SK-N-SH treated with all-trans-retinoic acid at 6 μM for 48 hours (cell line): ENCODE measurements at regions not wholly inside any gene's neighbourhood (a gene's known extent, or its start where the extent isn't known, plus 50 kb on each side); places are given as distances from the start of the nearest gene placed in this dataset.

Experiments used
- ATAC-seq: fragments of 200-7000 bp; cut with Tn5 transposase; 3 replicates; pipeline ENCODE4 v1.9.1; 2020; ENCODE audit warnings: mild to moderate bottlenecking, moderate library complexity
- ARNTL ChIP-seq: fragments of 450-650 bp; formaldehyde crosslinking; IDR thresholded peaks from 2 replicates; pipeline ENCODE4 v1.5.0; 2020; ENCODE audit warnings: low read depth, mild to moderate bottlenecking, moderate library complexity, borderline replicate concordance
- BACH2 ChIP-seq: fragments of 250-450 bp; sonication (Bioruptor Pico); IDR thresholded peaks from 2 replicates; pipeline ENCODE4 v1.9.0; 2021; ENCODE audit warnings: mild to moderate bottlenecking, borderline replicate concordance
- CREB5 ChIP-seq: fragments of 250-450 bp; sonication (Bioruptor Pico); IDR thresholded peaks from 2 replicates; pipeline ENCODE4 v1.5.1; 2020; ENCODE audit warnings: low read depth, mild to moderate bottlenecking, moderate library complexity
- CSDC2 ChIP-seq: fragments of 250-450 bp; sonication (Bioruptor Pico); IDR thresholded peaks from 2 replicates; pipeline ENCODE4 v1.5.0; 2020; ENCODE audit warnings: mild to moderate bottlenecking, moderate library complexity
- CSRNP3 ChIP-seq: fragments of 250-450 bp; sonication (Bioruptor Pico); IDR thresholded peaks from 2 replicates; pipeline ENCODE4 v1.5.1; 2021; ENCODE audit warnings: mild to moderate bottlenecking, moderate library complexity
- ESRRG ChIP-seq: fragments of 250-450 bp; sonication (Bioruptor Pico); IDR thresholded peaks from 2 replicates; pipeline ENCODE4 v1.6.1; 2021; ENCODE audit warnings: mild to moderate bottlenecking
- GLIS3 ChIP-seq: fragments of 250-450 bp; sonication (Bioruptor Pico); IDR thresholded peaks from 2 replicates; pipeline ENCODE4 v1.5.0; 2020; ENCODE audit warnings: mild to moderate bottlenecking, moderate library complexity
- ISL1 ChIP-seq: fragments of 250-450 bp; sonication (Bioruptor Pico); IDR thresholded peaks from 2 replicates; pipeline ENCODE4 v2.1.2; 2022; ENCODE audit warnings: mild to moderate bottlenecking, moderate library complexity
- OSR1 ChIP-seq: fragments of 250-450 bp; sonication (Bioruptor Pico); IDR thresholded peaks from 2 replicates; pipeline ENCODE4 v1.8.0; 2022; ENCODE audit warnings: moderate library complexity, mild to moderate bottlenecking, inconsistent platforms
- PATZ1 ChIP-seq: fragments of 250-450 bp; sonication (Bioruptor Pico); IDR thresholded peaks from 2 replicates; pipeline ENCODE4 v1.8.0; 2020; ENCODE audit warnings: mild to moderate bottlenecking, moderate library complexity, borderline replicate concordance
- POU6F1 ChIP-seq: fragments of 250-450 bp; sonication (Bioruptor Pico); IDR thresholded peaks from 2 replicates; pipeline ENCODE4 v1.8.0; 2021; ENCODE audit warnings: low read depth, mild to moderate bottlenecking, moderate library complexity, borderline replicate concordance
- RARB ChIP-seq: fragments of 250-450 bp; sonication (Bioruptor Pico); IDR thresholded peaks from 2 replicates; pipeline ENCODE4 v1.8.0; 2021; ENCODE audit warnings: mild to moderate bottlenecking, moderate library complexity
- TSHZ2 ChIP-seq: fragments of 250-450 bp; sonication (Bioruptor Pico); IDR thresholded peaks from 2 replicates; pipeline ENCODE4 v1.5.0; 2020; ENCODE audit warnings: mild to moderate bottlenecking, moderate library complexity
- ZC3H10 ChIP-seq: fragments of 250-450 bp; sonication (Bioruptor Pico); IDR thresholded peaks from 2 replicates; pipeline ENCODE4 v1.5.1; 2021; ENCODE audit warnings: mild to moderate bottlenecking, moderate library complexity
- ZFP3 ChIP-seq: fragments of 250-450 bp; sonication (Bioruptor Pico); IDR thresholded peaks from 2 replicates; pipeline ENCODE4 v1.5.0; 2020; ENCODE audit warnings: mild to moderate bottlenecking, moderate library complexity
- ZNF565 ChIP-seq: fragments of 450-650 bp; formaldehyde crosslinking; conservative IDR thresholded peaks from 2 replicates; pipeline ENCODE4 v1.5.0; 2020; ENCODE audit warnings: low read depth, mild to moderate bottlenecking, moderate library complexity
- ZNF70 ChIP-seq: fragments of 450-650 bp; formaldehyde crosslinking; IDR thresholded peaks from 2 replicates; pipeline ENCODE4 v1.5.0; 2020; ENCODE audit warnings: mild to moderate bottlenecking, moderate library complexity
- ZNF8 ChIP-seq: fragments of 450-650 bp; formaldehyde crosslinking; IDR thresholded peaks from 2 replicates; pipeline ENCODE4 v1.5.0; 2020; ENCODE audit warnings: mild to moderate bottlenecking, moderate library complexity

GRCh38 chr4:1537410-1538095, 131.3 kb upstream of the NKX1-1 start:
- TF ChIP-seq ZNF8 (no peak), RARB (CRISPR knock-in tag) (no peak), ZNF565 (CRISPR knock-in tag) (no peak), OSR1 (CRISPR knock-in tag) (no peak), ZNF70 (CRISPR knock-in tag) (no peak), PATZ1 (no peak), GLIS3 (CRISPR knock-in tag) (no peak)
- ATAC-seq = no peak

- TF ChIP-seq CREB5 (CRISPR knock-in tag) (no peak), CSDC2 (CRISPR knock-in tag) (no peak), POU6F1 (no peak), ZC3H10 (CRISPR knock-in tag) (no peak), BACH2 (CRISPR knock-in tag) (no peak), ESRRG (CRISPR knock-in tag) (no peak), ISL1 (CRISPR knock-in tag) (no peak), ZNF70 (CRISPR knock-in tag) (no peak)
- no peak for ATAC-seq
These were observed 130.6 kb upstream of the NKX1-1 start for GRCh38 chr4:1536579-1537409.

GRCh38 chr4:1535926-1536578, 129.8 kb upstream of the NKX1-1 start:
- TF ChIP-seq BACH2 (CRISPR knock-in tag) = no peak
- no peak for ATAC-seq

GRCh38 chr4:1534876-1535526, 128.8 kb upstream of the NKX1-1 start:
- ATAC-seq = no peak
- TF ChIP-seq ZNF8 (no peak), ARNTL (CRISPR knock-in tag) (no peak), ESRRG (CRISPR knock-in tag) (no peak), OSR1 (CRISPR knock-in tag) (no peak), CSRNP3 (CRISPR knock-in tag) (no peak), ISL1 (CRISPR knock-in tag) (no peak), PATZ1 (no peak), CSDC2 (CRISPR knock-in tag) (no peak), RARB (CRISPR knock-in tag) (no peak), ZFP3 (CRISPR knock-in tag) (no peak), POU6F1 (no peak), BACH2 (CRISPR knock-in tag) (no peak), TSHZ2 (CRISPR knock-in tag) (no peak)
